ENCODE measurements at regions not wholly inside any gene's neighbourhood (a gene's known extent, or its start where the extent isn't known, plus 50 kb on each side); places are given as distances from the start of the nearest gene placed in this dataset.

DNA sequence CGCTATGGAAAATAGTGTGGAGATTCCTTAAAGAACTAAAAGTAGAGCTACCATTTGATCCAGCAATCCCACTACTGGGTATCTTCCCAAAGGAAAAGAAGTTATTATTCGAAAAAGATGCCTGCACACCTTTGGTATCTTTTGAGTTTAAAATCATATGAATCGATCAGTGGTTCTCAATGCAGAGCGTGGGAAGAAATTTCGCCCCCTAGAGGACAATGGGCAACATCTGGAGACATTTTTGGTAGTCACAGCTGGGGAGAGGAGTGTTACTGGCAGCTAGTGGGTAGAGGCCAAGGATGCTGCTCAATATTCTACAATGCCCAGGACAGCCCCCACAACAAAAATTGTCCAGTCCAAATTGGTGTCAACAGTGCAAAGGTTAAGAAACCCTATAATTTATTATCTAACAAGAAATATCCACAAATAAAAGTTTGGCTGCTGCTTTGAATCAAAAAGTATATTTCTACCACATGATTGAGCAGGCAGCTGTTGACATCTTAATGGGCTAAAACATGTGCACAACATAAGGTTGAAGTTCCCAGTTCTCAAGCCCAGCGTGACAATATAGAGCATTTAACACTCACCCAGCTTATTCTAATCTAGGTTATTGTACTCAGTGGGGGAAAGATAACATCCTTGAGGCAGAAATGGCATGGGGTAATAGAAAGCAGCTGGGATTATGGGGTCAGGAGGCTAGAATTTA, 425.7 kb downstream of the LRATD1 start:
- Mint-ChIP-seq H3K27ac (no peak overlapping the region), H3K4me1 (ENCODE audit: low read depth) (no peaks in the 10 kb centered on the region), H3K9me3 (no peaks in the 10 kb centered on the region), H3K27me3 (peaks cover 38% of the 10 kb centered on the region), H3K36me3 (ENCODE audit: low read depth) (no peaks in the 10 kb centered on the region), H3K4me3 (no peak overlapping the region)
- DNase-seq = no peak

DNA sequence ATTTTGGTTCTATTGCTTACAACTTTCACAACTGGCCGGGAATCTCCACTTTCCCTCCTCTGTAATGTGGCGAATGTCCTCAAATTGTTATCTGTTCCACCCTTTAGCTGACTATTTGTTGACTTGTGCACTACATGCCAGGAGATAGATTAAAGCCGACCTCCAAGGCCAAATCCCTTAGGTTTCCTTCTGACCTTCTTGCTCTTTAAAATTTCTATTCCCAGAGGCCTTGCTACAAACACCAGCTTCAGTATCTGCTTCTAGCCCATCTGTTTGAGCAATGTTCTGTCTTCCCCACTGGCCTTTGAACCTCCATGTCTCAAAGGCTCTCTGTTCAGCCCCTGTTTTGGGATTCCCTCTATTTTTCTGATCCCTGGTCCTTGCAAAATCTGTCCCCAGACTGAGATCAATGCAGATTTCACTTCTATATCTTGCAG, 426.2 kb downstream of the LRATD1 start:
- Mint-ChIP-seq H3K4me3 (no peak overlapping the region), H3K27me3 (peaks cover 39% of the 10 kb centered on the region), H3K9me3 (no peaks in the 10 kb centered on the region), H3K4me1 (ENCODE audit: low read depth) (no peaks in the 10 kb centered on the region), H3K27ac (no peak overlapping the region), H3K36me3 (ENCODE audit: low read depth) (no peaks in the 10 kb centered on the region)
- DNase-seq = no peak

DNA sequence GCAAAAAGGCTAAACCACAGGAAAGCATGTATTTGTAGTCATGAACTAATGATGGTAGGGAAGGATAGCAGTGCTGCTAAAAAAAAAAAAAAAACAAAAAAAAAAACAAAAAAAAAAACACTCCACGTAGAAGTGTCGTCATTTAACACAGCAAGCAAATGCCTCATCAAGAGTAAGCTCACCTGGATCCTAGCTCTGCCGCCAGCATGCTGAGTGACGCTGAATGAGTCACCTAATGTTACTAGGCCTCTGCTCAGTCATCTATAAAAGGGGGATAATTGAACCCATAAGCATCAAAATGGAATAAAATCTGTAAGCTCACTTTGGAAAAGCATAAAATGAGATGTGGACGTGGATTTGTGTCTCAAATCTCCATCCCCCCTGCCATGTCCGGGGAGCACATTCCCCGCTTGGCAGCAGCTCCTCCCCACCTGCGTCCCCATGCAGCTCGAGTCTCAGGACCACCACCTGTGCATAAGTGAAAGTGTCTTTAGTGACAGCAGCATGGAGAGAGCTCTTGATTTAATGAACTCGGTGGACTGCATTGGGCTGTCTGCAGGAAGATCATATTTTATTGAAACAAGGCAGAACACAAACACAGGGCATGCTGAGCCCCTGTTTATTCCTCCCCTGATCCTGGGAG, 427.5 kb downstream of the LRATD1 start:
- H3K27ac Mint-ChIP-seq = no peak overlapping the region
- no peaks in the 10 kb centered on the region for H3K9me3 Mint-ChIP-seq
- no peak for DNase-seq
- H3K27me3 Mint-ChIP-seq = peaks cover 30% of the 10 kb centered on the region
- H3K36me3 Mint-ChIP-seq (ENCODE audit: low read depth) = no peaks in the 10 kb centered on the region
- no peak overlapping the region for H3K4me3 Mint-ChIP-seq
- no peaks in the 10 kb centered on the region for H3K4me1 Mint-ChIP-seq (ENCODE audit: low read depth)

DNA sequence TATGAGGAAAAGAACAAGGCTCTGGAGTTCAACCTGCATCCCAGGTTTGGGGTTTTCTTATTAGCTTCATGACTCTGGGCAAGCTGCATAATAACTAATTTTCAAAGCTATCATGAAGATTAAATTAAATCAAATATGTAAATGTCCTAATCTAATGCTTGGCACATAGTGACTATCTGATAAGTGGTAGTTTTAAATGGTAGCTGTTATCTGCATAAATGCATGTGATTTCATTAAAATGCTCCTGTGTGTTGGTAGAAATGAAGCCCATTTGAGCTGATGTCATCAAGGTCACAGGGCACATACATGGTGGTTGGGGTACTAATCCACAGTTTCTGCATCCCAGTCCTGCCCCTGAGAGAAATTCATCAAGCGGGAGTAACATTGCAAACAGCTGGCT, 428.8 kb downstream of the LRATD1 start:
- Mint-ChIP-seq H3K27me3 (peaks cover 25% of the 10 kb centered on the region), H3K36me3 (ENCODE audit: low read depth) (no peaks in the 10 kb centered on the region), H3K4me1 (ENCODE audit: low read depth) (no peaks in the 10 kb centered on the region), H3K4me3 (no peak overlapping the region), H3K9me3 (peaks cover 3% of the 10 kb centered on the region), H3K27ac (no peak overlapping the region)
- DNase-seq = no peak

DNA sequence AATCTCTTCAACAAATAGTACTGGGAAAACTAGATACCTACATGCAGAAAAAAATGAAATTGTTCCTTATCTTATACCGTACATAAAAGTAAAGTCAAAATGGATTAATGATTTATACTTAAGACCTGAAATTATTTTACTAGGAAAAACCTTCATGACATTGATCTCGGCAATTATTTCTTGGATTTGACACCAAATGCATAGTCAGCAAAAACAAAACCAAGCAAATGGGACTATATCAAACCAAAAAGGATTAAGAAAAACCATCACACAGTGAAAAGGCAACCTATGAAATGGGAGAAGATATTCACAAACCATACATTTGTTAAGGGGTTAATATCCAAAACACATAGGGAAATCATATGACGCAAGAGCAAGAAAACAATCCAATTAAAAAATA, 433.6 kb downstream of the LRATD1 start:
- Mint-ChIP-seq H3K27me3 (peaks cover 12% of the 10 kb centered on the region), H3K4me3 (no peak overlapping the region), H3K4me1 (ENCODE audit: low read depth) (no peaks in the 10 kb centered on the region), H3K36me3 (ENCODE audit: low read depth) (no peaks in the 10 kb centered on the region), H3K9me3 (peaks cover 3% of the 10 kb centered on the region), H3K27ac (no peak overlapping the region)
- no peak for DNase-seq

DNA sequence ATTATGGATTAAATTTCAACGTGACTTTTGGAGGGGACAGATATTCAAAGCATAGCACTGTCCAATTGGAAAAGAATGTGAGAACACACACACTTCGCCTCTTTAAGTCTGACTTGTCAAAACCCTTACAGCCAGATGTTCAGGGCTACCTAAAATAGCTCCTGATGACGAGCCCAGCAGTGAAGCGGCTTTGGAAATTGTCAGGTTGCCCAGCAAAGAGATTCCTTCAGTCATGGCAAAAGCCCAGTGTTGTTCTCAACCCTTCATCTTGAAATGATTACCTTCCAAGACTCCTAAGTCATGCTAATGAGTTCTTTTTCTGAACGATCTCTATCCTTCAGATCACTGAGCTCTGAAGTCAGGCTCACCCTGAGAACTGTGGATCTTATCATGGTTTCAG, 436.6 kb downstream of the LRATD1 start:
- Mint-ChIP-seq H3K9me3 (peaks cover 3% of the 10 kb centered on the region), H3K4me3 (no peak overlapping the region), H3K27ac (no peak overlapping the region), H3K36me3 (ENCODE audit: low read depth) (no peaks in the 10 kb centered on the region), H3K27me3 (peaks cover 2% of the 10 kb centered on the region), H3K4me1 (ENCODE audit: low read depth) (no peaks in the 10 kb centered on the region)
- no peak for DNase-seq

- H3K27me3 Mint-ChIP-seq = peaks cover 11% of the 10 kb centered on the region
- no peak for DNase-seq
- no peaks in the 10 kb centered on the region for H3K36me3 Mint-ChIP-seq (ENCODE audit: low read depth)
- H3K4me3 Mint-ChIP-seq = no peak overlapping the region
- H3K4me1 Mint-ChIP-seq (ENCODE audit: low read depth) = no peaks in the 10 kb centered on the region
- H3K27ac Mint-ChIP-seq = no peak overlapping the region
- no peaks in the 10 kb centered on the region for H3K9me3 Mint-ChIP-seq
Observed at GRCh38 chr2:15072836-15073235, 440.3 kb downstream of the LRATD1 start.

DNA sequence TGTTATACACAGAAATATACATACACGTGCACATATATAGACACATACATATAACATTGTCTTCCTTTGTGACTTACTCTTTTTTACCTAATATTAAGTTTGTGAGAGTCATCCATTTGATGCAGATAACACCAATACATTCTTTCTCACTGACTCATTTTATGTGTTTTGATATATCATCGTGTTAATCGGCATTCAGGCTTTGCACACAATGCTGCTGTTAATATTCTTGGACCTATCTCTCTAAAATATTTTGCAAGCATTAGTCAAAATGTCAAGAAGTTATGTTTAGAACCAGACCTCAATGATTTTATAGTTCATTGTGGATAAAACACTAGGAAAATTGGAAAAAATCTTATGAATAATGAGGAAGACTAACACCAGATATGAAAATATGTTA, 441.1 kb downstream of the LRATD1 start:
- Mint-ChIP-seq H3K9me3 (no peaks in the 10 kb centered on the region), H3K4me3 (no peak overlapping the region), H3K36me3 (ENCODE audit: low read depth) (no peaks in the 10 kb centered on the region)

GRCh38 chr2:15074319-15074718, 441.8 kb downstream of the LRATD1 start:
- Mint-ChIP-seq H3K4me3 (no peak overlapping the region), H3K36me3 (ENCODE audit: low read depth) (no peaks in the 10 kb centered on the region), H3K27ac (no peak overlapping the region), H3K4me1 (ENCODE audit: low read depth) (no peaks in the 10 kb centered on the region), H3K27me3 (peaks cover 11% of the 10 kb centered on the region), H3K9me3 (no peaks in the 10 kb centered on the region)
- DNase-seq = no peak

More for the DNA sequence above, 441.1 kb downstream of the LRATD1 start:
- DNase-seq = no peak
- Mint-ChIP-seq H3K27me3 (peaks cover 11% of the 10 kb centered on the region), H3K4me1 (ENCODE audit: low read depth) (no peaks in the 10 kb centered on the region), H3K27ac (no peak overlapping the region)

DNA sequence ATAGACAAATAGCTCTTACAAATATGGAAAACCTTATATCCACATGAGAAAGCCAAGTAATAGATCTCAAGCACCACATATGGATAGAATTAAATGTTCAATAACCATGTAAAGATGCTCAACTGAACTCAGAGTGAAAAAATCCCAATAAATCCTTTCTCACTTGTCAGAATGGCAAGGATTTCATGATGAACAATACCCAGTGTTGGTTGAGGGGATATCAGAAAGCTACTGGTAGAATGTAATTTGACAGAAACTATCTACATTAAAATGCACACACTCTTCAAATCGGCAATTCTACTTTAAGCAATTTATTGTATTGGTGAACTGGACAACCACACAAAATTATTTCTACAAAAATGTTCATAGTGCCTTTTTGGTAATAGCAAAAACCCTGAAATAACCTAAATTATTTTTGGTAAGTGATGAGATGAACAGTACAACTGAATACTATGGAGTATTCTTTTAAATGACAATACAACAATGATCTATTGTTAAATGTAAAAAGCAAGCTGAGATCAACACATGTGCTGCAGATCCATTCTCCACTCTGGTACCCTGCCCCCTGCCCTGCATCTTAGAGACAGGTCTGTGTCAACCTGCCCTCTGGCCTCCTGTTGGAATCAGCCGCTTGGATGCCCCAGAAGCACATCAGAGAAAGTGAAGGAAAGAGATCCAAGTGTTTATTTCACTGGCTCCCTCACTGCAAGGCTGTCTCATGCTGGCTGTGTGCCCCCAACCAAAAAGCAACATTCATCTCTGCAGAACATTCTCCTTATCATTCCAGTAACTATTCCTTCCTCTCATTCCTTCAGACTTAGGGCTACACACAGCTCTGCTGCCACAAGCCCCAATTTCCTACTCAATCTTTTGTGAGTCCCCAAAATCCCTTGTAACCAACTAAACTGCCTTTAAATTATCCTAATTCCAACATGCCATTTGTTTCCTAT, 442.5 kb downstream of the LRATD1 start:
- no peak overlapping the region for H3K4me3 Mint-ChIP-seq
- peaks cover 13% of the 10 kb centered on the region for H3K27me3 Mint-ChIP-seq
- H3K36me3 Mint-ChIP-seq (ENCODE audit: low read depth) = no peaks in the 10 kb centered on the region
- no peaks in the 10 kb centered on the region for H3K4me1 Mint-ChIP-seq (ENCODE audit: low read depth)
- H3K27ac Mint-ChIP-seq = no peak overlapping the region
- DNase-seq = no peak
- no peaks in the 10 kb centered on the region for H3K9me3 Mint-ChIP-seq

GRCh38 chr2:15076668-15077067, 444.2 kb downstream of the LRATD1 start:
- Mint-ChIP-seq H3K27ac (no peak overlapping the region), H3K9me3 (no peaks in the 10 kb centered on the region), H3K36me3 (ENCODE audit: low read depth) (no peaks in the 10 kb centered on the region), H3K27me3 (peaks cover 17% of the 10 kb centered on the region), H3K4me1 (ENCODE audit: low read depth) (no peaks in the 10 kb centered on the region), H3K4me3 (no peak overlapping the region)
- no peak for DNase-seq

- no peaks in the 10 kb centered on the region for H3K9me3 Mint-ChIP-seq
- H3K36me3 Mint-ChIP-seq (ENCODE audit: low read depth) = no peaks in the 10 kb centered on the region
- no peak overlapping the region for H3K27ac Mint-ChIP-seq
- DNase-seq = no peak
- H3K4me1 Mint-ChIP-seq (ENCODE audit: low read depth) = no peaks in the 10 kb centered on the region
- H3K27me3 Mint-ChIP-seq = peaks cover 14% of the 10 kb centered on the region
- H3K4me3 Mint-ChIP-seq = no peak overlapping the region
Observed at GRCh38 chr2:15081356-15081755, 448.8 kb downstream of the LRATD1 start.

DNA sequence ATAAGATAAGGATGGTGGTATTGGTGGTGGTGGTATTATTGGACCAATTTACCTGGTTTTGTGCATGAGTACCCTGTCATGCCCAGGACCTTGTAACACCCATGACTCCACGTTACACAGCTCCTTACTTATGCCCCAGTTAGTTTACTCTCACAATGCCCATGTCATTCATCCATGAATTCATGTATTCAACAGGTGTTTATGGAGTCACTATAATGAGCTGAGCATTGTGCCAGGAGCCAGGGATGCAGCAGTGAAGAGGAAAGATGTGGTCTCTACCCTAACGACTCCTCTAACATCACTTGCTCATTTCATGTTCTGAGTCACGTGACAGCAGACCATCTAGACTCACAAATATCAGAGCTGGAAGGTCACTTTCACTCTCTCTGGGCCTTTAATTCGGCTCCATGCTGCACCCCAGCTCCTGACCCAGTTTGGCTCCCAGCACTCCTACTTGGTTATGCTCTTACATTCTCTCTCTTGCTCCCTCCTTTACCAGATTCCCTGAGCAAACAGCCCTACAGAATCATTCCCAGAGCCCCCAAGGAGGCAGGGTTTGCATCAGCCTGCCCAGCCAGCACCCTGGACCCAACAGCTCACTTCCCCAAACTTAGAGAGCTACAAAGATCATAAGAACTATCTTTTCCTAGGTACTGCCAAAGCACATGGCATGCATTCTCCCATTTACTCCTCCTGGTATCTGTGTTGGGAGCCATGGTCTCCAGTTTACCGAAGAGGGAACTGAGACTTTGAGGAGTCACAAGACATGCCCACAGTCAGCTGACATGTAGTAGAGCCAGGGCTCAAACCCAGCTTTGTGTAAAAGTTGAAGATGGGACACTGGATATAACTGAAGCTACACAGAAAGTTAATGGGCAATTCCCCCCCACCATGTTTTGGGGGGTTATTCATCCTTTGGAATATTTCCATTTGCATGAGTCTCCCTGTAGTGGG, 449.9 kb downstream of the LRATD1 start:
- Mint-ChIP-seq H3K36me3 (ENCODE audit: low read depth) (no peaks in the 10 kb centered on the region), H3K27ac (no peak overlapping the region), H3K4me1 (ENCODE audit: low read depth) (no peaks in the 10 kb centered on the region), H3K4me3 (no peak overlapping the region), H3K9me3 (no peaks in the 10 kb centered on the region), H3K27me3 (peaks cover 6% of the 10 kb centered on the region)
- DNase-seq = no peak

All from activated T-cell treated with anti-CD3 and anti-CD28 coated beads, Interleukin-2, amount 50 U/mL, for 24 hours (primary cell).